Thymus (tissue), 11 donors: ENCODE measurements at regions not wholly inside any gene's neighbourhood (a gene's known extent, or its start where the extent isn't known, plus 50 kb on each side); places are given as distances from the start of the nearest gene placed in this dataset.

Experiments
- DNase-seq, 9 donors: peaks; one replicate each; pipeline ENCODE4 v3.0.0-alpha.2; 2013; ENCODE audit warnings: low spot score in 9 of 9, low read depth in 6 of 9, missing footprints in 1 of 9
- H3K27ac ChIP-seq, 2 donors: one replicate each; pipeline ENCODE4 v1.5.1; 2013; ENCODE audit warnings: control low read depth in 1 of 2, low read depth in 1 of 2, low read length in 1 of 2, mild to moderate bottlenecking in 1 of 2, moderate library complexity in 1 of 2
- H3K27me3 ChIP-seq, 2 donors: one replicate each; pipeline ENCODE4 v1.5.1; 2013; ENCODE audit warnings: low read length in 1 of 2; ENCODE audit not compliant: control insufficient read depth in 2 of 2, insufficient read depth in 1 of 2
- H3K36me3 ChIP-seq, 2 donors: one replicate each; pipeline ENCODE4 v1.5.1; 2013; ENCODE audit warnings: low read length in 1 of 2, mild to moderate bottlenecking in 1 of 2, moderate library complexity in 1 of 2; ENCODE audit not compliant: control insufficient read depth in 2 of 2, insufficient read depth in 2 of 2
- H3K4me1 ChIP-seq, 2 donors: one replicate each; pipeline ENCODE4 v1.5.1; 2013; ENCODE audit warnings: low read length in 2 of 2; ENCODE audit not compliant: control insufficient read depth in 2 of 2, insufficient read depth in 2 of 2
- H3K4me3 ChIP-seq, 2 donors: one replicate each; pipeline ENCODE4 v1.5.1; 2013; ENCODE audit warnings: low read length in 2 of 2, control low read depth in 1 of 2, mild to moderate bottlenecking in 1 of 2
- H3K9me3 ChIP-seq, 2 donors: one replicate each; pipeline ENCODE4 v1.5.1; 2013; ENCODE audit warnings: low read length in 1 of 2, mild to moderate bottlenecking in 1 of 2; ENCODE audit not compliant: control insufficient read depth in 2 of 2, insufficient read depth in 1 of 2
- WGBS: extraction: QIAGEN DNeasy Blood & Tissue Kit; methylation state at CpG from one replicate; pipeline ENCODE4 v1.1.7; 2013; 5-methylcytosine and 5-hydroxymethylcytosine counted together
- donor health status: healthy.

- Histone ChIP-seq H3K9me3 (no peaks in the 10 kb centered on the region), H3K4me1 (no peaks in the 10 kb centered on the region), H3K4me3 (no peak overlapping the region), H3K27ac (no peak overlapping the region), H3K27me3 (no peaks in the 10 kb centered on the region), H3K36me3 (no peaks in the 10 kb centered on the region)
- DNase-seq = peak in 1 of 9 donors; percentile 17
- WGBS = 50% methylated on average over 3 of the region's 3 CpGs
Observed at GRCh38 chr7:115410972-115411686, 489.2 kb downstream of the MDFIC start.

GRCh38 chr7:115410434-115410820, 488.5 kb downstream of the MDFIC start:
- DNase-seq = no peak
- WGBS = 59% methylated on average over 4 of the region's 4 CpGs
- no peak overlapping the region for H3K27ac ChIP-seq

GRCh38 chr7:115409682-115410433, 488.0 kb downstream of the MDFIC start:
- Histone ChIP-seq H3K27ac (no peak overlapping the region), H3K4me3 (no peak overlapping the region), H3K27me3 (no peaks in the 10 kb centered on the region), H3K4me1 (no peaks in the 10 kb centered on the region), H3K36me3 (no peaks in the 10 kb centered on the region), H3K9me3 (no peaks in the 10 kb centered on the region)
- 71% methylated on average over 3 of the region's 3 CpGs for WGBS
- no peak for DNase-seq

More at GRCh38 chr7:115410434-115410820, 488.5 kb downstream of the MDFIC start:
- no peaks in the 10 kb centered on the region for H3K27me3 ChIP-seq
- no peaks in the 10 kb centered on the region for H3K9me3 ChIP-seq
- no peaks in the 10 kb centered on the region for H3K4me1 ChIP-seq
- H3K4me3 ChIP-seq = no peak overlapping the region
- no peaks in the 10 kb centered on the region for H3K36me3 ChIP-seq

- Histone ChIP-seq H3K27me3 (no peaks in the 10 kb centered on the region), H3K27ac (no peak overlapping the region), H3K9me3 (no peaks in the 10 kb centered on the region), H3K36me3 (no peaks in the 10 kb centered on the region), H3K4me1 (no peaks in the 10 kb centered on the region), H3K4me3 (no peak overlapping the region)
- no peak for DNase-seq
Observed at GRCh38 chr7:115406219-115406618, 484.3 kb downstream of the MDFIC start.

- DNase-seq = no peak
Observed at GRCh38 chr7:115387137-115387536, 465.2 kb downstream of the MDFIC start.

GRCh38 chr7:115379321-115379720, 457.4 kb downstream of the MDFIC start:
- Histone ChIP-seq H3K27ac (no peak overlapping the region), H3K4me1 (no peaks in the 10 kb centered on the region), H3K36me3 (no peaks in the 10 kb centered on the region), H3K9me3 (no peaks in the 10 kb centered on the region), H3K4me3 (no peak overlapping the region), H3K27me3 (no peaks in the 10 kb centered on the region)
- WGBS = 99% methylated on average over 1 of the region's 1 CpG
- no peak for DNase-seq

More at GRCh38 chr7:115387137-115387536, 465.2 kb downstream of the MDFIC start:
- H3K36me3 ChIP-seq = no peaks in the 10 kb centered on the region
- no peak overlapping the region for H3K27ac ChIP-seq
- H3K4me3 ChIP-seq = no peak overlapping the region
- H3K9me3 ChIP-seq = no peaks in the 10 kb centered on the region
- no peaks in the 10 kb centered on the region for H3K27me3 ChIP-seq
- H3K4me1 ChIP-seq = no peaks in the 10 kb centered on the region

GRCh38 chr7:115368998-115369397, 447.1 kb downstream of the MDFIC start:
- H3K9me3 ChIP-seq = no peaks in the 10 kb centered on the region
- DNase-seq = no peak
- H3K27ac ChIP-seq = no peak overlapping the region
- no peaks in the 10 kb centered on the region for H3K27me3 ChIP-seq
- no peak overlapping the region for H3K4me3 ChIP-seq
- no peaks in the 10 kb centered on the region for H3K4me1 ChIP-seq
- no peaks in the 10 kb centered on the region for H3K36me3 ChIP-seq

GRCh38 chr7:115363916-115364315, 442.0 kb downstream of the MDFIC start:
- no peak for DNase-seq
- no peaks in the 10 kb centered on the region for H3K4me1 ChIP-seq
- no peak overlapping the region for H3K4me3 ChIP-seq
- H3K27ac ChIP-seq = no peak overlapping the region
- no peaks in the 10 kb centered on the region for H3K9me3 ChIP-seq
- H3K27me3 ChIP-seq = no peaks in the 10 kb centered on the region
- H3K36me3 ChIP-seq = no peaks in the 10 kb centered on the region
- 95% methylated on average over 2 of the region's 2 CpGs for WGBS

- Histone ChIP-seq H3K9me3 (no peaks in the 10 kb centered on the region), H3K36me3 (no peaks in the 10 kb centered on the region), H3K27ac (no peak overlapping the region), H3K27me3 (no peaks in the 10 kb centered on the region), H3K4me3 (no peak overlapping the region), H3K4me1 (no peaks in the 10 kb centered on the region)
- DNase-seq = no peak
Observed at GRCh38 chr7:115359955-115360354, 438.1 kb downstream of the MDFIC start.
